ENCODE measurements at regions not wholly inside any gene's neighbourhood (a gene's known extent, or its start where the extent isn't known, plus 50 kb on each side); places are given as distances from the start of the nearest gene placed in this dataset.

GRCh38 chr2:82657106-82657505 is 1802.0 kb downstream of the SUCLG1 start:
- TF ChIP-seq CTCF (IDR thresholded peaks at IDR 0.05) (no peak), POLR2A (IDR thresholded peaks at IDR 0.05) (no peak)

Data from heart left ventricle (tissue), 13 donors.